H1 (cell line): ENCODE measurements at regions not wholly inside any gene's neighbourhood (a gene's known extent, or its start where the extent isn't known, plus 50 kb on each side); places are given as distances from the start of the nearest gene placed in this dataset.
A peak's percentile ranks its signal among the peaks of the same experiment; 100 is the strongest.

ENCODE experiments used
- CTCF ChIA-PET: fragments of 300-600 bp; sonication (Branson Sonifier 250); formaldehyde crosslinking; loops from one replicate; lab custom pipeline; 2021; ENCODE audit not compliant: partially characterized antibody; lab: Charles Lee
- POLR2A ChIA-PET: fragments of 300-600 bp; sonication (Branson Sonifier 250); formaldehyde crosslinking; loops from one replicate; lab custom pipeline; 2021; ENCODE audit warnings: inconsistent platforms; ENCODE audit not compliant: partially characterized antibody; lab: Charles Lee
- DNase-seq, 2 experiments: peaks; one replicate each; pipeline versions ENCODE4 v3.0.0 to v3.0.0-alpha.2; 2010 to 2022; ENCODE audit warnings: low spot score in 2 of 2, low read depth in 1 of 2, mixed read lengths in 1 of 2
- FAIRE-seq: peaks from 2 replicates; lab custom pipeline; 2011; peaks lifted over from hg19 to GRCh38; lab: Jason Lieb, UNC
- H2AFZ ChIP-seq: 2 replicates; pipeline ENCODE4 v1.8.1; 2012; ENCODE audit warnings: low read length, inconsistent platforms
- H2AK5ac ChIP-seq: 2 replicates; pipeline ENCODE4 v1.6.1; 2013; ENCODE audit warnings: low read depth, low read length
- H2BK120ac ChIP-seq: replicated peaks from 2 replicates; pipeline ENCODE3; 2013; ENCODE audit warnings: low read depth, low read length, inconsistent platforms
- H2BK12ac ChIP-seq: 2 replicates; pipeline ENCODE4 v1.6.1; 2013; ENCODE audit warnings: low read depth, low read length
- H2BK15ac ChIP-seq: 2 replicates; pipeline ENCODE4 v1.6.1; 2013; ENCODE audit warnings: low read length
- H2BK20ac ChIP-seq: 2 replicates; pipeline ENCODE4 v1.6.1; 2013; ENCODE audit warnings: low read length
- H2BK5ac ChIP-seq: 2 replicates; pipeline ENCODE4 v1.6.1; 2013; ENCODE audit warnings: low read depth, low read length
- H3K14ac ChIP-seq: 2 replicates; pipeline ENCODE4 v1.6.1; 2013; ENCODE audit warnings: inconsistent platforms; ENCODE audit not compliant: insufficient read length
- H3K18ac ChIP-seq: 2 replicates; pipeline ENCODE4 v1.6.1; 2013; ENCODE audit warnings: low read length; ENCODE audit errors: extremely low read depth
- H3K23ac ChIP-seq: 2 replicates; pipeline ENCODE4 v1.6.1; 2013; ENCODE audit warnings: inconsistent platforms; ENCODE audit not compliant: insufficient read length
- H3K23me2 ChIP-seq: 2 replicates; pipeline ENCODE4 v1.6.1; 2013; ENCODE audit warnings: low read depth, low read length
- H3K27ac ChIP-seq: 2 replicates; pipeline ENCODE4 v1.6.1; 2011; ENCODE audit warnings: low read depth, low read length, inconsistent platforms
- H3K27me3 ChIP-seq, 4 experiments: replicated peaks in 1 of 4; 1 replicate in 1 of 4; 2 replicates in 3 of 4; pipeline versions ENCODE4 v1.6.1 to v1.8.1; 2011 to 2013; ENCODE audit warnings: low read length in 3 of 4, mild to moderate bottlenecking in 3 of 4, inconsistent platforms in 2 of 4, mixed read lengths in 2 of 4, moderate library complexity in 1 of 4; ENCODE audit not compliant: control insufficient read depth in 3 of 4, insufficient read depth in 3 of 4; ENCODE audit errors: extremely low read depth in 1 of 4
- H3K36me3 ChIP-seq, 4 experiments: 2 replicates each; pipeline versions ENCODE4 v1.6.1 to v1.8.1; 2011 to 2013; ENCODE audit warnings: mild to moderate bottlenecking in 4 of 4, low read length in 3 of 4, moderate library complexity in 2 of 4, control low read depth in 1 of 4, inconsistent platforms in 1 of 4; ENCODE audit not compliant: insufficient read depth in 4 of 4, control insufficient read depth in 2 of 4
- H3K4ac ChIP-seq: replicated peaks from 2 replicates; pipeline ENCODE3; 2013; ENCODE audit warnings: low read length, low read depth, mixed read lengths, inconsistent platforms; ENCODE audit not compliant: insufficient read length
- H3K4me1 ChIP-seq, 4 experiments: replicated peaks in 1 of 4; 1 replicate in 1 of 4; 2 replicates in 3 of 4; pipeline versions ENCODE4 v1.6.1 to v1.8.1; 2011 to 2013; ENCODE audit warnings: low read length in 3 of 4, inconsistent platforms in 2 of 4, mixed read lengths in 1 of 4; ENCODE audit not compliant: insufficient read depth in 4 of 4, control insufficient read depth in 3 of 4
- H3K4me2 ChIP-seq, 2 experiments: 2 replicates each; pipeline versions ENCODE4 v1.6.1 to v1.8.1; 2011 to 2013; ENCODE audit warnings: low read depth in 2 of 2, low read length in 2 of 2, control low read depth in 1 of 2, inconsistent platforms in 1 of 2, mild to moderate bottlenecking in 1 of 2; ENCODE audit not compliant: insufficient read depth in 1 of 2
- H3K4me3 ChIP-seq, 4 experiments: fragments of 200-600, 300-600 bp in 1 of 4; sonication (generic), shearing (Covaris generic), sonication (Bioruptor Twin) in 1 of 4; 2 replicates each; pipeline versions ENCODE4 v1.5.1 to v1.8.1; 2011 to 2016; ENCODE audit warnings: low read length in 4 of 4, low read depth in 3 of 4, control low read depth in 2 of 4, inconsistent platforms in 2 of 4, mild to moderate bottlenecking in 2 of 4, mixed read lengths in 1 of 4, moderate library complexity in 1 of 4; ENCODE audit not compliant: insufficient read depth in 2 of 4; ENCODE audit errors: extremely low read depth in 1 of 4
- H3K56ac ChIP-seq: replicated peaks from 2 replicates; pipeline ENCODE3; 2013; ENCODE audit warnings: low read depth, mild to moderate bottlenecking, mixed read lengths, low read length, inconsistent platforms; ENCODE audit not compliant: insufficient read length
- H3K79me1 ChIP-seq: 2 replicates; pipeline ENCODE4 v1.6.1; 2013; ENCODE audit warnings: low read depth, low read length, control low read depth
- H3K79me2 ChIP-seq, 2 experiments: 2 replicates each; pipeline versions ENCODE4 v1.6.1 to v1.8.1; 2012 to 2013; ENCODE audit warnings: low read length in 2 of 2, mild to moderate bottlenecking in 2 of 2, inconsistent platforms in 1 of 2; ENCODE audit not compliant: insufficient read depth in 2 of 2, control insufficient read depth in 1 of 2
- H3K9ac ChIP-seq, 4 experiments: replicated peaks in 1 of 4; 1 replicate in 1 of 4; 2 replicates in 3 of 4; pipeline versions ENCODE4 v1.6.1 to v1.8.1; 2011 to 2013; ENCODE audit warnings: low read depth in 3 of 4, low read length in 3 of 4, control low read depth in 2 of 4, mild to moderate bottlenecking in 2 of 4, moderate library complexity in 2 of 4, inconsistent platforms in 1 of 4; ENCODE audit errors: extremely low read depth in 1 of 4
- H3K9me3 ChIP-seq, 2 experiments: 2 replicates each; pipeline versions ENCODE4 v1.6.1 to v1.8.1; 2012 to 2013; ENCODE audit warnings: mild to moderate bottlenecking in 2 of 2, moderate library complexity in 2 of 2, control low read depth in 1 of 2, inconsistent platforms in 1 of 2, low read depth in 1 of 2, low read length in 1 of 2, mixed read lengths in 1 of 2; ENCODE audit not compliant: insufficient read depth in 2 of 2
- H4K20me1 ChIP-seq, 2 experiments: replicated peaks in 1 of 2; 2 replicates each; pipeline versions ENCODE3 to v1.8.1; 2011 to 2013; ENCODE audit warnings: inconsistent platforms in 2 of 2, low read length in 2 of 2, mild to moderate bottlenecking in 1 of 2; ENCODE audit not compliant: insufficient read depth in 2 of 2, control insufficient read depth in 1 of 2
- H4K5ac ChIP-seq: 2 replicates; pipeline ENCODE4 v1.6.1; 2013; ENCODE audit warnings: low read length, low read depth, mixed read lengths, inconsistent platforms; ENCODE audit not compliant: insufficient read length
- H4K8ac ChIP-seq: 2 replicates; pipeline ENCODE4 v1.8.0; 2013; ENCODE audit warnings: mild to moderate bottlenecking, moderate library complexity, low read length, inconsistent platforms; ENCODE audit not compliant: insufficient read depth; ENCODE audit errors: extremely low read depth
- H4K91ac ChIP-seq: replicated peaks from 2 replicates; pipeline ENCODE3; 2013; ENCODE audit warnings: low read length, mixed read lengths, inconsistent platforms; ENCODE audit not compliant: insufficient read length
- CTCF ChIP-seq, 3 experiments: IDR thresholded peaks; 1 replicate in 2 of 3; 2 replicates in 1 of 3; pipeline versions ENCODE4 v1.5.1 to v1.6.1; 2011; ENCODE audit warnings: low read length in 3 of 3, mild to moderate bottlenecking in 3 of 3, inconsistent platforms in 2 of 3, low read depth in 1 of 3, moderate library complexity in 1 of 3; ENCODE audit not compliant: insufficient read depth in 1 of 3; ENCODE audit errors: control extremely low read depth in 1 of 3
- HDAC2 ChIP-seq, 2 experiments: fragments of 300-600 bp in 1 of 2; sonication (generic) in 1 of 2; IDR thresholded peaks; 2 replicates each; pipeline ENCODE4 v1.6.1; 2011 to 2012; ENCODE audit warnings: low read depth in 2 of 2, low read length in 2 of 2, mild to moderate bottlenecking in 2 of 2, moderate library complexity in 2 of 2, borderline replicate concordance in 1 of 2, inconsistent platforms in 1 of 2
- JUND ChIP-seq: IDR thresholded peaks from 2 replicates; pipeline ENCODE4 v1.6.1; 2011; ENCODE audit warnings: mild to moderate bottlenecking, improper control_type of control experiment, low read length
- KDM4A ChIP-seq: IDR thresholded peaks from one replicate; pipeline ENCODE4 v1.7.1; 2012; ENCODE audit warnings: low read depth, mild to moderate bottlenecking, moderate library complexity, low read length, inconsistent platforms; ENCODE audit not compliant: severe bottlenecking
- PHF8 ChIP-seq: fragments of 200-600 bp; sonication (generic); conservative IDR thresholded peaks from 2 replicates; pipeline ENCODE4 v1.7.1; 2012; ENCODE audit warnings: low read depth, mild to moderate bottlenecking, inconsistent platforms, low read length, moderate library complexity
- RFX5 ChIP-seq: IDR thresholded peaks from 2 replicates; pipeline ENCODE4 v1.6.1; 2011; ENCODE audit warnings: low read depth, low read length, improper control_type of control experiment, borderline replicate concordance
- SIRT6 ChIP-seq: IDR thresholded peaks from one replicate; pipeline ENCODE4 v1.7.1; 2012; ENCODE audit warnings: low read length, inconsistent platforms
- SIX5 ChIP-seq: IDR thresholded peaks from 2 replicates; pipeline ENCODE4 v1.6.1; 2011; ENCODE audit warnings: mild to moderate bottlenecking, low read depth, low read length
- TAF7 ChIP-seq: optimal IDR thresholded peaks from 2 replicates; pipeline ENCODE3; 2011; ENCODE audit warnings: low read depth, mild to moderate bottlenecking, inconsistent platforms, low read length, moderate library complexity, borderline replicate concordance
- TBP ChIP-seq: IDR thresholded peaks from 2 replicates; pipeline ENCODE4 v1.6.1; 2011; ENCODE audit warnings: low read depth, low read length, improper control_type of control experiment
- TEAD4 ChIP-seq: IDR thresholded peaks from 2 replicates; pipeline ENCODE4 v1.6.1; 2012; ENCODE audit warnings: low read depth, low read length, inconsistent platforms, mixed read lengths
- WGBS, 2 experiments: shearing (Covaris generic) in 1 of 2; methylation state at CpG; one replicate each; pipeline versions ENCODE4 v1.1.6 to v1.1.7; 2013 to 2015; ENCODE audit warnings: low lambda C conversion rate in 2 of 2, mixed read lengths in 2 of 2, inconsistent platforms in 1 of 2, low coverage in 1 of 2, missing lambda C conversion rate in 1 of 2; ENCODE audit not compliant: insufficient replicate concordance in 2 of 2, insufficient coverage in 1 of 2, insufficient read length in 1 of 2; ENCODE audit errors: extremely low coverage in 1 of 2, missing lambda C conversion rate in 1 of 2; 5-methylcytosine and 5-hydroxymethylcytosine counted together

GRCh38 chr20:23156842-23157423 is 70.8 kb upstream of the CD93 start:
- Histone ChIP-seq H4K5ac (no peak overlapping the region), H4K20me1 (no peaks in the 10 kb centered on the region), H3K9me3 (no peaks in the 10 kb centered on the region), H4K8ac (no peak overlapping the region), H4K91ac (no peak overlapping the region), H3K4me2 (no peak overlapping the region), H3K79me2 (no peaks in the 10 kb centered on the region), H2BK5ac (no peak overlapping the region), H3K9ac (no peak overlapping the region), H3K18ac (no peak overlapping the region), H3K56ac (no peak overlapping the region), H2BK20ac (no peak overlapping the region), H3K4me1 (peaks cover 2 to 7% (median 5%) of the 10 kb centered on the region in 4 experiments; a peak in 4 of 7 replicates), H3K14ac (no peak overlapping the region), H3K27ac (no peak overlapping the region), H2AK5ac (no peak overlapping the region), H3K4ac (no peak overlapping the region), H2BK12ac (no peak overlapping the region), H3K23me2 (no peaks in the 10 kb centered on the region), H3K79me1 (no peaks in the 10 kb centered on the region), H2BK15ac (no peak overlapping the region), H3K36me3 (no peaks in the 10 kb centered on the region), H2BK120ac (no peak overlapping the region), H3K4me3 (no peak overlapping the region), H2AFZ (no peak overlapping the region), H3K23ac (no peak overlapping the region), H3K27me3 (no peaks in the 10 kb centered on the region)
- WGBS, 2 experiments, result 91% methylated on average over 5 of the region's 5 CpGs; no CpG with 5 or more reads in 1 of the 2 experiments
- ChIA-PET CTCF (interaction anchor here (1.2 kb wide), 1 partner anchor 10 kb away, joined by 3 read pairs; no protein-coding TSS in a partner anchor), POLR2A (no interaction called here)
- DNase-seq (peak in 1 of 2 experiments; percentile 24), FAIRE-seq (no peak)
- TF ChIP-seq PHF8 (no peak), RFX5 (no peak), JUND (no peak), SIRT6 (no peak), SIX5 (no peak), TBP (no peak), TEAD4 (no peak), TAF7 (no peak), KDM4A (no peak), CTCF (IDR thresholded peaks at IDR 0.05; ENCODE audit: control extremely low read depth in 1 of 3, insufficient read depth in 1 of 3, low read depth in 1 of 3, low read length in 3 of 3) (no peak), HDAC2 (IDR thresholded peaks at IDR 0.05; ENCODE audit: borderline replicate concordance in 1 of 2, low read depth in 2 of 2, low read length in 2 of 2) (no peak)
